ENCODE measurements at regions not wholly inside any gene's neighbourhood (a gene's known extent, or its start where the extent isn't known, plus 50 kb on each side); places are given as distances from the start of the nearest gene placed in this dataset.
"Not testable (repeated sequence)": the region's sequence is repeated elsewhere in the genome, so short reads cannot be mapped to it uniquely, and the experiment has no call there.

GRCh38 chr6:56802584-56802983 is 152.3 kb upstream of the BEND6 start:
- no peak for DNase-seq

- DNase-seq, result no peak
Observed at GRCh38 chr6:56799989-56800388, 154.9 kb upstream of the BEND6 start.

- DNase-seq, result no peak
Observed at GRCh38 chr6:56798163-56798562, 155.5 kb upstream of the DST start.

GRCh38 chr6:56796196-56796532 is 153.5 kb upstream of the DST start:
- no peak for DNase-seq

- DNase-seq, result no peak
Observed at GRCh38 chr6:56795466-56796195, 152.9 kb upstream of the DST start.

- DNase-seq, result no peak
Observed at GRCh38 chr6:56794421-56794820, 151.7 kb upstream of the DST start.

DNA sequence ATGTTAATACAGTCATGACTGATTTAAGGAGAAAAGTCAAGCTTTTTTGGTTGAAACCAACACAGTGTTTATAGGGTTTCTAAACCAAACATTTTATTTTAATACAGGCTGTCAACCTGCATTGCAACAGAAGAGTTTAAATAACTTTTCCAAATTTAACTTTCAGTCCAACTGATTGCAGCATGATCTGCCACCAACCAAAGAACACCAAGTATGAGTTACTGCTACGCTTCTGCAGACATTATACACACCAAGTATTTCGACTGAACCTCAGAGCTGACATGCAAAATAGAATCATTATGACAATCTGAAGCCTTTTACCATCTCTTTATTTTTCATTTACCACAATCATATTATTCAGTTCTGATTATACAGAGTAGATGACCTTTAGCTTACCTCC is 151.2 kb upstream of the DST start:
- DNase-seq, result no peak

DNA sequence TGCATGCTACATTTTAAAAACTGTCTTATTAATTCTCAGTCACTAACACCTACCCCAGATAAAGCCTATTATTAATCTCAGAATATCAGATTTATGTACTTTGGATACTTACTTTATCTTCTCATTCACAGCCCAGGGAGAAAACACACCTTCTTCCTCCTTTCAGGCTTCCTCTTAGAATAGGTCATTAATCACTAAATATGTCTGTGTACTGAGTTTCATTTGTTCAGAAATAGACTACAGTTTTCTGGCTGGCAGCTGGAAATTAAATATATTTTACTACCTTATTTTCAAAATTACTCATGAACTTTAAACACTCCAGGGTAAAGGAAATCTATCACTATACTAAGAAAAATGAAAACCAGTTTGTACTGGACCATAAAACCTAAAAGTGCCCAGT is 147.7 kb upstream of the DST start:
- no peak for DNase-seq

- no peak for DNase-seq
Observed at GRCh38 chr6:56789879-56790278, 147.2 kb upstream of the DST start.

GRCh38 chr6:56789342-56789741 is 146.7 kb upstream of the DST start:
- no peak for DNase-seq

- DNase-seq, result no peak
Observed at GRCh38 chr6:56787209-56787608, 144.5 kb upstream of the DST start.

DNA sequence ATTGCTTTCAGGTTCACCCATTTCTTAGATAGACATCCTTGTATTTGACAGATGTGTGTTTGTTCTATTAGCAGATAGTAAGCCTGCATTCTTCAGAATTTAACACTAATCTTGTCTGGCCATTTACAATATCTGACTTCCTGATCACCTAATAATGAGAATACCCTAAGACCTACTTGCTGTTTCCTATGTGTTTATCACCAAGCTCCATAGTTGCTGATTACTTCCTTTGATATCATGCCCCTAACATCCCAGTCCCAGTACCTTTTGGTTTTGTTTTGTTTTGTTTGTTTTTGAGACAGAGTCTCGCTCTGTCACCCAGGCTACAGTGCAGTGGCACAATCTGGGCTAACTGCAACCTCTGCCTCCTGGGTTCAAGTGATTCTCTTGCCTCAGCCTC is 143.6 kb upstream of the DST start:
- no peak for DNase-seq

- not testable (repeated sequence) for DNase-seq
Observed at GRCh38 chr6:56785536-56785935, 142.8 kb upstream of the DST start.

GRCh38 chr6:56780109-56780508 is 137.4 kb upstream of the DST start:
- not testable (repeated sequence) for DNase-seq

- DNase-seq, result not testable (repeated sequence)
Observed at GRCh38 chr6:56778503-56778902, 135.8 kb upstream of the DST start.

- no peak for DNase-seq
Observed at GRCh38 chr6:56775498-56776166, 132.9 kb upstream of the DST start.

DNA sequence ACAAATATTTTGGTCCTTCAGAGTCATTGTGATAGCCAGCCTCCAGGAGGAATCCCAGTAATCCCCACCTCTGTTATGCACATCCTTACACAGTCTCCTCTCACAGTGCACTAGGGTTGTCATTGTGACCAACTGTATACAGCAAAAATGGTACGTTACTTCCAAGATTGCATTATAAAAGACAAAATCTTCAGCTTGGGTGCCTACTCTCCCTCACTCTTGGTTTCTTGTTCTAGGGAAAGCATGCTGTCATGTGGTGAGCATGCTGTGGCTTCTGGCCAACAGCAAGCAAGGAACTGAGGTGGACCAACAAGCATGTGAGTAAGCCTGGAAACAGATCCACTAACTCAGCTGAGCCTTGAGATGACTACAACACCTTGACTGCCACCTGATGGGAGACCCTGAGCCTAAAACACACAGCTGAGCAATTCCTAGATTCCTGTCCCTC is 130.1 kb upstream of the DST start:
- DNase-seq, result no peak

DNA sequence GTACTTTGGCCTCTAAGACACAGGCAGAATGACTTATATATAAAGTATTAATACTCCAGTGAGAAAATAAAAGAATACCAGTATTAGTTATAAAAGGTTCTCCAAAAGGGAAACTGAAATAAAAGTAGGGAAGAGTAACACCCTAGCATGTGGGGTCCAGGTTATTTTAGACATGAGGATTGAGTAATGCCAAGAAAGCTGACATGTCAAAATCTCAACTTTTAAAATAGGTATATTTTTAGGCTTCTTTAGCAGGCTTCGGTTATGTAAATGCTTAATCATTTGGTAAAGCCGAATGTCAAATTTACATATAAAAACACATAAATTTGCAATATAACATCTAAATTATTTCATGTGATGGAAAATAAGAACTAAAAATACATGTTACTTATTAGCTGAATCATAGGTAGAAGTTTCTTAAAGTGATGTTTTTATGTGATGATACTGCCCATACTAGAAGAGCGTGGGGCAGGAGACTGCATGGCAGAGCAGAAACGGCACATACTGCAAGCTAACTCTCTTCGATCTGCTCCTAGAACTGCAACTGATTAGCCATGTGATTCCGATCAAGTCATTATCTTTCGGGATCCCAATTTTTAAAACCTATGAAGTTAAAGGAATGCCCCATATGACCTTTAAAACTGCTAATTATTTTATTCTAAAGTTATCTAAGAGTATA is 129.4 kb upstream of the DST start:
- DNase-seq, result no peak

DNA sequence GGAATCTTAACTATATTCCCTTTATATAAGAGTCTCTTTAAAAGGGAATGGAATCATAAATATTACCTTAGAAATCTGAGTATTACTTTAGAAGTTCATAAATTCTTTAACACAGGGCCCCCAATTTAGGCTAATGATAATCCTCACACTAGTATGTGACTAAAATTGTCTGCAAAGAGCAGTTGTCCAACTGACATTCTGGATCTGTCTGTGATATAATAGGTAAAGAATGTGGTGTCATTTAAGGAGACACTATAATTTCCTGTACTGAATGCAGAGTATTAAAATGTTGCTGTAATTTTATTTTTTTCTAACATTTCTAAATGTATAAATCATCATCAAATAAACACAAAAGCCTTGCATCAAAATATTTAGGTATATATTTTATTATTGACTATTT is 128.5 kb upstream of the DST start:
- no peak for DNase-seq

- no peak for DNase-seq
Observed at GRCh38 chr6:56770011-56770520, 127.4 kb upstream of the DST start.

DNA sequence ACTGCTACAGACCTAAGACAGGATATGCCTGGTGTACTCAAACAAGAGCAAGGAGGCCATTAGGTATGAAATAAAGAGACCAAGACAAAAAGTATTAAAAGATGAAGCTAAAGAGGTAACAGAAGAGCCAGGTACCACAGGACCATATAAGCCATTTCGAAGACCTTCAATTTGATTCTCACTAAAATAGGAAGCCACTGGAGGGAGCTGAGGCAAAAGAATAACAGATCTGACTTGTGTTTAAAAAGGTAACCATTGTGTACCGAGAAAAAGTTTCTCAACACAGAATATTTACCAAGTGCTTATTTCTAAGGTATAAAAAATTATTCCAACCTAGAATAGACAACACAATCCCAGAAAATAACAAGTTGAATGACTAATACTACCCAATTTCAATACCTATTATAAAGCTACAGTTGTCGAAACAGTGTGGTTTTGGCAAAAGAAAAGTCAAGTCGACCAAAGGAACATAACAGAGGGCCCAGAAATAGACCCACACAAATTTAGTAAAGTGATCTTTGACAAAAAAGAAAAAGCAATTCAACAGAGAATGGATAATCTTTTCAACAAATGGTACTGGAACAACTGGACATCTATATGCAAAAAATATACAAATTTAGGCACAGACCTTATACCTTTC is 125.3 kb upstream of the DST start:
- DNase-seq, result peak; percentile 44

DNA sequence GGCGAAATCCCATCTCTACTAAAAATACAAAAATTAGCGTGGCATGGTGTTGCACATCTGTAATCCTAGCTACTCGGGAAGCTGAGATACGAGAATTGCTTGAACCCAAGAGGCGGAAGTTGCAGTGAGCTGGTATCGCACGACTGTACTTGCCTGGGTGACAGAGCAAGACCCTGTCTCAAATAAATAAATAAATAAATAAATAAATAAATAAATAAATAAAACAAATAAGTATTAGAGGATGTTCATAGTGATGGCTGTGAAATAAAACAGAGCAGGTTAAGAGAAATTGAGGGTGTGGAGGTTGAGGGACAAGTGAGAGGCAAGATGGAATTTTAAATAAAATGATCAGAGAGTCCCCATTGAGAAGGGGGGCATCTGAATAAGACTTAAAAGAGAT is 124.7 kb upstream of the DST start:
- DNase-seq, result no peak

DNA sequence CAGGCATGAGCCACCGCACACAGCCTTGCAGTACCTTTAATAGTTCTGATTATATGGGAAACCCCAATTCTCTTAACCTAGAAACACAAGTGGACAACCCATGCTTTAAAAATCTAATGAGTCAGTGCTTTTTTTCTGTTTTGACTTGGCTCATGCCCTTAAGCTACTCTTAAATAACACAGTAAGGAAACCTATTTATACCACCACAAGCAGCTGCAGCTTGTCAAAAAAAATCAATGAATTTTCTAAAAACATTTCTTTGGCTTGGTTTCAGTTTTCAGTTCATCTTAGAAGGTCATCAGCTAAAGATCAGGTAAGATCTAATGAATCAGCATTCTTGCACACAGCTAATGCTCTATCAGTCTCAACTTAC is 124.1 kb upstream of the DST start:
- no peak for DNase-seq

All from midbrain (tissue), 1 donor.